ENCODE measurements at regions not wholly inside any gene's neighbourhood (a gene's known extent, or its start where the extent isn't known, plus 50 kb on each side); places are given as distances from the start of the nearest gene placed in this dataset.

DNA sequence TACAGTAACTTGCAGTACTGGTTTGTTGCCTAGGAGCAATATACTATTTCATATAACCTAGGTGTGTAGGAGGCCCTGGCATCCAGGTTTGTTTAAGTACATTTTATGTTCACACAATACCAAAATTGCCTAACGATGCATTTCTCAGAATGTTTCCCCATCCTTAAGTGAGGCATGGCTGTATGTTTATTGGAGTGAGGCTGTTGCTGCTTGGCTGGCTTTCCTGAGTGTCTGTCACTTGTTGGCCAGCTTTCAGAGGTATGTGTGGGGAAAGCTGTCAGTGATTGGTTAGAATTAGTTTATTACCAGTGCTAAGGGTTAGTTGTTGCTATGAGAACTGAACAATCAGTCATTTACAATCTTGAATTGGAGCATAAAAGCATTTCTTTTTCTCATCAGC is 154.1 kb upstream of the CDH12 start:
- TF ChIP-seq, protein P1, sequence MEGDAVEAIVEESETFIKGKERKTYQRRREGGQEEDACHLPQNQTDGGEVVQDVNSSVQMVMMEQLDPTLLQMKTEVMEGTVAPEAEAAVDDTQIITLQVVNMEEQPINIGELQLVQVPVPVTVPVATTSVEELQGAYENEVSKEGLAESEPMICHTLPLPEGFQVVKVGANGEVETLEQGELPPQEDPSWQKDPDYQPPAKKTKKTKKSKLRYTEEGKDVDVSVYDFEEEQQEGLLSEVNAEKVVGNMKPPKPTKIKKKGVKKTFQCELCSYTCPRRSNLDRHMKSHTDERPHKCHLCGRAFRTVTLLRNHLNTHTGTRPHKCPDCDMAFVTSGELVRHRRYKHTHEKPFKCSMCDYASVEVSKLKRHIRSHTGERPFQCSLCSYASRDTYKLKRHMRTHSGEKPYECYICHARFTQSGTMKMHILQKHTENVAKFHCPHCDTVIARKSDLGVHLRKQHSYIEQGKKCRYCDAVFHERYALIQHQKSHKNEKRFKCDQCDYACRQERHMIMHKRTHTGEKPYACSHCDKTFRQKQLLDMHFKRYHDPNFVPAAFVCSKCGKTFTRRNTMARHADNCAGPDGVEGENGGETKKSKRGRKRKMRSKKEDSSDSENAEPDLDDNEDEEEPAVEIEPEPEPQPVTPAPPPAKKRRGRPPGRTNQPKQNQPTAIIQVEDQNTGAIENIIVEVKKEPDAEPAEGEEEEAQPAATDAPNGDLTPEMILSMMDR (IDR thresholded peaks at IDR 0.05; ENCODE audit: low read depth, low read length, poor library complexity, severe bottlenecking), result no peak
- no peak for TF ChIP-seq EZH2phosphoT487 (IDR thresholded peaks at IDR 0.05; ENCODE audit: borderline replicate concordance, low read length)

Data from DOHH2 (cell line).